CD14-positive monocyte (primary cell): ENCODE measurements at regions not wholly inside any gene's neighbourhood (a gene's known extent, or its start where the extent isn't known, plus 50 kb on each side); places are given as distances from the start of the nearest gene placed in this dataset.

ENCODE experiments used
- DNase-seq, 3 donors: peaks; one replicate each; pipeline ENCODE4 v3.0.0-alpha.2; 2011 to 2022
- H2AFZ ChIP-seq: 2 replicates; pipeline ENCODE4 v1.6.0; 2012; ENCODE audit warnings: mild to moderate bottlenecking, low read depth, low read length, inconsistent platforms; ENCODE audit not compliant: insufficient read depth, poor library complexity, severe bottlenecking
- H3K27ac ChIP-seq, 2 donors: 1 replicate in 1 of 2; 2 replicates in 1 of 2; pipeline ENCODE4 v1.5.1; 2012 to 2013; ENCODE audit warnings: low read length in 2 of 2, control low read depth in 1 of 2, inconsistent platforms in 1 of 2, low read depth in 1 of 2, mild to moderate bottlenecking in 1 of 2
- H3K27me3 ChIP-seq, 2 donors: one replicate each; pipeline versions ENCODE4 v1.6.0 to v1.6.1; 2011 to 2013; ENCODE audit warnings: low read length in 2 of 2; ENCODE audit not compliant: control insufficient read depth in 2 of 2, insufficient read depth in 2 of 2
- H3K36me3 ChIP-seq, 2 donors: replicated peaks in 1 of 2; 1 replicate in 1 of 2; 2 replicates in 1 of 2; pipeline versions ENCODE4 v1.5.1 to v1.6.1; 2012 to 2013; ENCODE audit warnings: low read length in 2 of 2, control low read depth in 1 of 2, inconsistent platforms in 1 of 2, mild to moderate bottlenecking in 1 of 2; ENCODE audit not compliant: insufficient read depth in 2 of 2, control insufficient read depth in 1 of 2
- H3K4me1 ChIP-seq, 2 donors: 1 replicate in 1 of 2; 2 replicates in 1 of 2; pipeline versions ENCODE4 v1.5.1 to v1.6.1; 2012 to 2013; ENCODE audit warnings: low read length in 2 of 2, control low read depth in 1 of 2, inconsistent platforms in 1 of 2, mild to moderate bottlenecking in 1 of 2, moderate library complexity in 1 of 2; ENCODE audit not compliant: insufficient read depth in 2 of 2, control insufficient read depth in 1 of 2
- H3K4me2 ChIP-seq: replicated peaks from 2 replicates; pipeline ENCODE3; 2012; ENCODE audit warnings: low read length, moderate library complexity, mild to moderate bottlenecking; ENCODE audit not compliant: poor library complexity, severe bottlenecking; ENCODE audit errors: extremely low read depth
- H3K4me3 ChIP-seq, 3 experiments: fragments of 200-600 bp in 1 of 3; sonication (generic) in 1 of 3; replicated peaks in 1 of 3; 1 replicate in 2 of 3; 2 replicates in 1 of 3; pipeline ENCODE4 v1.5.1; 2011 to 2013; ENCODE audit warnings: low read length in 3 of 3, mild to moderate bottlenecking in 3 of 3, control low read depth in 2 of 3, low read depth in 2 of 3, inconsistent platforms in 1 of 3, moderate library complexity in 1 of 3
- H3K79me2 ChIP-seq: 2 replicates; pipeline ENCODE4 v1.6.0; 2012; ENCODE audit warnings: mild to moderate bottlenecking, control low read depth, inconsistent platforms, low read length, moderate library complexity; ENCODE audit not compliant: insufficient read depth
- H3K9ac ChIP-seq: 2 replicates; pipeline ENCODE4 v1.6.0; 2017; ENCODE audit warnings: low read length, mild to moderate bottlenecking; ENCODE audit not compliant: insufficient read depth, poor library complexity, severe bottlenecking
- H3K9me3 ChIP-seq, 2 donors: replicated peaks in 1 of 2; 1 replicate in 1 of 2; 2 replicates in 1 of 2; pipeline versions ENCODE4 v1.5.1 to v1.6.1; 2012 to 2013; ENCODE audit warnings: low read length in 2 of 2, control low read depth in 1 of 2; ENCODE audit not compliant: control insufficient read depth in 1 of 2, insufficient read depth in 1 of 2
- H4K20me1 ChIP-seq: 2 replicates; pipeline ENCODE4 v1.6.0; 2012; ENCODE audit warnings: mild to moderate bottlenecking, low read length, control low read depth, moderate library complexity; ENCODE audit not compliant: insufficient read depth
- H3K27ac Mint-ChIP-seq, 7 donors: one replicate each; pipeline ENCODE4 v1.8.0; 2020; ENCODE audit warnings: mild to moderate bottlenecking in 7 of 7, mixed read lengths in 7 of 7, moderate library complexity in 6 of 7, inconsistent platforms in 2 of 7
- H3K27me3 Mint-ChIP-seq, 3 donors: one replicate each; pipeline ENCODE4 v1.8.0; 2021 to 2022; ENCODE audit warnings: low read depth in 3 of 3, mild to moderate bottlenecking in 3 of 3, mixed read lengths in 3 of 3, moderate library complexity in 3 of 3, inconsistent platforms in 1 of 3
- H3K36me3 Mint-ChIP-seq, 2 donors: one replicate each; pipeline ENCODE4 v1.8.0; 2020; ENCODE audit warnings: mixed read lengths in 2 of 2, inconsistent platforms in 1 of 2, mild to moderate bottlenecking in 1 of 2
- H3K4me1 Mint-ChIP-seq: one replicate; pipeline ENCODE4 v1.8.0; 2020; ENCODE audit warnings: mild to moderate bottlenecking, mixed read lengths
- H3K4me3 Mint-ChIP-seq, 2 donors: one replicate each; pipeline ENCODE4 v1.8.0; 2020; ENCODE audit warnings: mild to moderate bottlenecking in 2 of 2, mixed read lengths in 2 of 2, moderate library complexity in 1 of 2
- H3K9me3 Mint-ChIP-seq, 7 donors: one replicate each; pipeline ENCODE4 v1.8.0; 2020 to 2022; ENCODE audit warnings: mixed read lengths in 7 of 7, mild to moderate bottlenecking in 6 of 7, moderate library complexity in 6 of 7, inconsistent platforms in 2 of 7
- WGBS: methylation state at CpG from one replicate; pipeline ENCODE4 v1.1.5; 2013; ENCODE audit warnings: missing lambda C conversion rate; ENCODE audit not compliant: insufficient coverage; 5-methylcytosine and 5-hydroxymethylcytosine counted together
- intact Hi-C, 2 donors: fragments of 100-400 bp; cut with micrococcal nuclease; formaldehyde crosslinking; loops; one replicate each; pipeline versions ENCODE4 v1.15.0 to v1.15.1; 2023
- TF ChIP-seq, protein P1 (sequence below): fragments of 200-600 bp; IDR thresholded peaks from one replicate; pipeline ENCODE4 v1.8.0; 2022; ENCODE audit warnings: antibody characterized with exemption, mild to moderate bottlenecking

DNA sequence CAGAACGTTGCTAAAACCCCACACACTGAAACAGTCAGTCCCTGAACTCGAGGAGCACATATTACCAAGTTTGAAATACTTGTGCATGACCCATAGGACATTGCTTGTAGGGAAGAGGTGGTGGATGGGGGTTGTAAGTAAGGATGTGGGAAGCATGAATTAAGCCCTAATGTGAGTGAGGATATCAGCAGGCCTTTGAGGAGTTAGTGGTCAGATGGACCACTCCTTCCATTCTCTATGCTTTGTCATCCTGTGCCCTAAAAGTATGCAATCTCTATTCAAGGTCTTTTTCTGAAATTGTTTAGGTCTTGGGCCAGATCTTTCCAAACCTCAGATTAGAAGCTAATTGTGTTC is 70.9 kb upstream of the SAMSN1 start:
- TF ChIP-seq, protein P1, sequence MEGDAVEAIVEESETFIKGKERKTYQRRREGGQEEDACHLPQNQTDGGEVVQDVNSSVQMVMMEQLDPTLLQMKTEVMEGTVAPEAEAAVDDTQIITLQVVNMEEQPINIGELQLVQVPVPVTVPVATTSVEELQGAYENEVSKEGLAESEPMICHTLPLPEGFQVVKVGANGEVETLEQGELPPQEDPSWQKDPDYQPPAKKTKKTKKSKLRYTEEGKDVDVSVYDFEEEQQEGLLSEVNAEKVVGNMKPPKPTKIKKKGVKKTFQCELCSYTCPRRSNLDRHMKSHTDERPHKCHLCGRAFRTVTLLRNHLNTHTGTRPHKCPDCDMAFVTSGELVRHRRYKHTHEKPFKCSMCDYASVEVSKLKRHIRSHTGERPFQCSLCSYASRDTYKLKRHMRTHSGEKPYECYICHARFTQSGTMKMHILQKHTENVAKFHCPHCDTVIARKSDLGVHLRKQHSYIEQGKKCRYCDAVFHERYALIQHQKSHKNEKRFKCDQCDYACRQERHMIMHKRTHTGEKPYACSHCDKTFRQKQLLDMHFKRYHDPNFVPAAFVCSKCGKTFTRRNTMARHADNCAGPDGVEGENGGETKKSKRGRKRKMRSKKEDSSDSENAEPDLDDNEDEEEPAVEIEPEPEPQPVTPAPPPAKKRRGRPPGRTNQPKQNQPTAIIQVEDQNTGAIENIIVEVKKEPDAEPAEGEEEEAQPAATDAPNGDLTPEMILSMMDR = no peak
- Histone ChIP-seq H3K27ac (no peak overlapping the region), H3K36me3 (no peaks in the 10 kb centered on the region), H3K9ac (no peak overlapping the region), H3K4me3 (no peak overlapping the region), H3K27me3 (no peaks in the 10 kb centered on the region), H3K4me2 (no peak overlapping the region), H3K79me2 (no peaks in the 10 kb centered on the region), H3K4me1 (no peaks in the 10 kb centered on the region), H4K20me1 (no peaks in the 10 kb centered on the region), H2AFZ (no peak overlapping the region), H3K9me3 (peaks cover 14 to 18% of the 10 kb centered on the region in 2 donors)
- Mint-ChIP-seq H3K4me1 (peaks cover 8% of the 10 kb centered on the region), H3K27me3 (no peaks in the 10 kb centered on the region), H3K27ac (no peak overlapping the region), H3K36me3 (peaks cover 0 to 6% of the 10 kb centered on the region in 2 donors), H3K9me3 (peaks cover 7 to 21% (median 19%) of the 10 kb centered on the region in 7 donors), H3K4me3 (no peak overlapping the region)
- no CpG with 5 or more reads among the region's 2 CpGs for WGBS
- no peak for DNase-seq
- intact Hi-C loops = no loop called here

DNA sequence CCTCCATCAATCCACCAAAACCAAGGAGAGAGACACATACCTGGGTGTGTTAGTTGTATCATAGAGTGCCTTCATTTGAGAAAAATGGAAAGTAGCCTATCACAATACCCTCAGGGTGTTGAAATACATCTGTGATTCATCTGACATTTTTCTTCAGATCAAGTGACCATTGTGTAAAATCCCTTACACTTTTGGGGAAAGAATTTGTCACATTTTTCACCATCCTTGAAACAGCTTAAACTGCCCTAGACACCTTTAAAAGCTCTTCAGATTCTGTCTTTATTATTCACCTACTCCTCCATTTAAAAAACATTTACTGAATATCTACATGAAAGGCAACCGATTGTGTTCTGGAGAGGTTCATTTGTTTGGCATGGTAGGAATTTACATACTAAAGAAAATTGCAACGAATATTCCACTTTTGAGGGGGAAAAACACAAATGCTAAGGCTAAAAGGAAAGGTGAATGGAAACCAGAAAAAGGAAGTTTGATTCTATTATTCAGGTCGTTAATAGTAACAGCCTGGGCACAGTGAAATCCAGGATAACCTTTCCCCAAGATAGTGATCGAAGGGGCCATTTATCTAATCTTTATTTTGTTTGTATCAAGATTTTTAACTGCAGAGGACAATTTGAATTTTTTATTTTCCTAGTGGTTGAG is 70.4 kb upstream of the SAMSN1 start:
- no CpG with 5 or more reads among the region's 4 CpGs for WGBS
- H3K9ac ChIP-seq = no peak overlapping the region

More for the DNA sequence above, 70.4 kb upstream of the SAMSN1 start:
- DNase-seq = peak; percentile 6 to 74 (median 66)
- no peaks in the 10 kb centered on the region for H3K4me1 ChIP-seq
- H3K4me2 ChIP-seq = no peak overlapping the region
- no peak overlapping the region for H2AFZ ChIP-seq
- no peaks in the 10 kb centered on the region for H3K27me3 ChIP-seq
- no peaks in the 10 kb centered on the region for H4K20me1 ChIP-seq
- intact Hi-C loops = no loop called here
- peaks cover 8% of the 10 kb centered on the region for H3K4me1 Mint-ChIP-seq
- H3K27ac ChIP-seq = no peak overlapping the region
- peaks cover 9 to 18% of the 10 kb centered on the region in 2 donors for H3K9me3 ChIP-seq
- TF ChIP-seq, protein P1 = no peak
- no peaks in the 10 kb centered on the region for H3K79me2 ChIP-seq
- H3K27me3 Mint-ChIP-seq = no peaks in the 10 kb centered on the region
- peaks cover 7 to 18% (median 15%) of the 10 kb centered on the region in 7 donors for H3K9me3 Mint-ChIP-seq
- peak overlapping the region in 2 of 7 donors; percentile 45 to 46 for H3K27ac Mint-ChIP-seq
- H3K4me3 ChIP-seq = no peak overlapping the region
- H3K4me3 Mint-ChIP-seq = no peak overlapping the region
- no peaks in the 10 kb centered on the region for H3K36me3 ChIP-seq
- H3K36me3 Mint-ChIP-seq = peaks cover 0 to 6% of the 10 kb centered on the region in 2 donors
